Inflammatory macrophage treated with lipopolysaccharide for 4 hours (primary cell): ENCODE measurements at regions not wholly inside any gene's neighbourhood (a gene's known extent, or its start where the extent isn't known, plus 50 kb on each side); places are given as distances from the start of the nearest gene placed in this dataset.

ENCODE experiments used
- DNase-seq: peaks from one replicate; pipeline ENCODE4 v3.0.0-alpha.2; 2020

- no peak for DNase-seq
Measured at GRCh38 chr22:22397292-22397870, 111.2 kb downstream of the ZNF280B start.

- no peak for DNase-seq
Measured at GRCh38 chr22:22397875-22398524, 110.5 kb downstream of the ZNF280B start.

GRCh38 chr22:22398530-22399327 lies 109.8 kb downstream of the ZNF280B start:
- no peak for DNase-seq

- no peak for DNase-seq
Measured at GRCh38 chr22:22400099-22400498, 108.4 kb downstream of the ZNF280B start.

- no peak for DNase-seq
Measured at GRCh38 chr22:22400964-22401363, 107.6 kb downstream of the ZNF280B start.

- no peak for DNase-seq
Measured at GRCh38 chr22:22401381-22401780, 107.2 kb downstream of the ZNF280B start.

- no peak for DNase-seq
Measured at GRCh38 chr22:22403306-22403705, 105.2 kb downstream of the ZNF280B start.

- no peak for DNase-seq
Measured at GRCh38 chr22:22403771-22404170, 104.8 kb downstream of the ZNF280B start.

GRCh38 chr22:22404598-22405284 lies 103.8 kb downstream of the ZNF280B start:
- no peak for DNase-seq

GRCh38 chr22:22406445-22407027 lies 102.0 kb downstream of the ZNF280B start:
- DNase-seq = no peak

GRCh38 chr22:22407061-22407460 lies 101.5 kb downstream of the ZNF280B start:
- no peak for DNase-seq

- no peak for DNase-seq
Measured at GRCh38 chr22:22408269-22408668, 100.3 kb downstream of the ZNF280B start.

- no peak for DNase-seq
Measured at GRCh38 chr22:22408731-22409696, 99.5 kb downstream of the ZNF280B start.

GRCh38 chr22:22410121-22410520 lies 98.4 kb downstream of the ZNF280B start:
- DNase-seq = peak; percentile 67

GRCh38 chr22:22410677-22411076 lies 97.9 kb downstream of the ZNF280B start:
- DNase-seq = no peak

GRCh38 chr22:22414266-22414665 lies 94.3 kb downstream of the ZNF280B start:
- no peak for DNase-seq

GRCh38 chr22:22417495-22418162 lies 90.9 kb downstream of the ZNF280B start:
- DNase-seq = no peak

GRCh38 chr22:22418163-22418549 lies 90.4 kb downstream of the ZNF280B start:
- DNase-seq = no peak

GRCh38 chr22:22418957-22419356 lies 89.6 kb downstream of the ZNF280B start:
- DNase-seq = no peak

GRCh38 chr22:22420580-22420979 lies 88.0 kb downstream of the ZNF280B start:
- DNase-seq = no peak

- DNase-seq = no peak
Measured at GRCh38 chr22:22421392-22421791, 87.2 kb downstream of the ZNF280B start.
